Posterior cingulate gyrus (tissue), 11 donors: ENCODE measurements at regions not wholly inside any gene's neighbourhood (a gene's known extent, or its start where the extent isn't known, plus 50 kb on each side); places are given as distances from the start of the nearest gene placed in this dataset.

Source experiments
- DNase-seq, 10 donors: peaks; one replicate each; pipeline versions ENCODE4 v3.0.0 to v3.0.0-alpha.2; 2020 to 2021; ENCODE audit warnings: mixed read lengths in 3 of 10
- intact Hi-C: fragments of 100-400 bp; cut with DNase I; formaldehyde crosslinking; loops from one replicate; pipeline ENCODE4 v1.15.1; 2023

DNA sequence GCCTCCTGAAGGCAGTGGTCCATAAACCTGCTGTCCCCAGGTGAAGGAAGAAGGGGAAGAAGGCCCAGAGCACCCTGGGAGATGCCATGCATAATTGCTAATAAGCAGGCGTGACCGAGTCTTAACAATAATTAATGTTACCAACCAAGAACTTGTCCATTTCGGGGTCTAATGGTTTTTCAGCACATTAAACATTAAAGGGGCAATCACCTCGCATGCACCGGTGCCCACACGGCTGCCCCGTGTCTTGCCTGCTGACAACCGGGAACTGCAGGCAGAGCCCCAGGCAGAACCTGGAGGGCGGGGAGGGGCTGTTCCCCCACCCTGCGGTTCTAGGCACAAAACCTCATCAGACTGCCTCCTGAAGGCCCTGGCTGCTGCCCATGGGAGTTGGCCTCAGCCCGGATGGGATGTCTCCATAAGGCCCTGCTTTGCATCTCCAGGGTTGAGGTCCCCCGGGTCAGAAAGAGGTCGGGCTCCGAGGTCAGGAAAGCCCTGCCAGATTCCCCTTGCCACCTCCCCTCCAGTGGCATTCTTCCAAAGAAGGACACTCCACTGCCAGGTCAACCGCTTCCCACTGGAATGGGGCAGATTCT, 169.0 kb downstream of the BUD13 start:
- no peak for DNase-seq
- intact Hi-C loops = no loop called here

GRCh38 chr11:116602637-116602942, 170.2 kb downstream of the BUD13 start:
- no peak for DNase-seq
- intact Hi-C loops = no loop called here

DNA sequence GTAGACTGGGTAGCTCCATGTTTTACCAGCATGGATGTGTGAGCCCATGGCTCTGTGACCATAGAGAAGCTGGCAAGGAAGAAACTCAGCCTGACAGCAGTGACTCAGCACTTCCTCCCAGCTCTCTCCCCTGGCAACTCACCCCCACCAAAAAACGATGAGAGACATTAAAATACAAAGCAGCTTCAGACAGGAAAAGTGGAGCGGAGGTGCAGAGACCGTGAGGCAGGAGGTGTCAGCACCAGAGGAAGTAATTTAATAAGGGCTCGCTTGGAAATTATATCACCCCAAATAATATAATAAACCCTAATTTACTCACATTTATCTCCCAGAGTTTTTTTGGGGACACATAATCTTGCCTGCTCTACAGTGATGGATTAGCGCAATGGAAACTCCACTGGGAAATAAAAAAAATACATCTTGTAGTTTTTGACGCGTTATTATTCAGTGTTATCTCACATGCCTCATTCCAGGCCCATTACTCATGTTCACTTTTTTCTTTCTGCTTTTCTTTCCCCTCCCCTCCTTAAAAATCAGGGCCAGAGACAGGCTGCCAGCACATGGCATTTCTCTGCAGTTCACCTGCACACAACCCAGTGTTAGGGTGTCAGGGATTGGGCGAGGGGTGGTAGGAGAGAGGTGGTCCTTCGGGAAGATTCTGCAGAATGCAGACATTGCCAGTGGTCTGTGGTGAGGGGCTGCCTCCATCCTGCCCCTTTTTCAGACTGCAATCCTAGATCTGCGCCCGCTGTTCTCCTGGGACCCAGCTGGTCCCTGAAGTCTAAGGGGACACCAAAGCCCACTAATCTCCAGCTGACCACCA, 170.8 kb downstream of the BUD13 start:
- peak in 1 of 10 donors; percentile 16 for DNase-seq
- intact Hi-C loops = no loop called here

DNA sequence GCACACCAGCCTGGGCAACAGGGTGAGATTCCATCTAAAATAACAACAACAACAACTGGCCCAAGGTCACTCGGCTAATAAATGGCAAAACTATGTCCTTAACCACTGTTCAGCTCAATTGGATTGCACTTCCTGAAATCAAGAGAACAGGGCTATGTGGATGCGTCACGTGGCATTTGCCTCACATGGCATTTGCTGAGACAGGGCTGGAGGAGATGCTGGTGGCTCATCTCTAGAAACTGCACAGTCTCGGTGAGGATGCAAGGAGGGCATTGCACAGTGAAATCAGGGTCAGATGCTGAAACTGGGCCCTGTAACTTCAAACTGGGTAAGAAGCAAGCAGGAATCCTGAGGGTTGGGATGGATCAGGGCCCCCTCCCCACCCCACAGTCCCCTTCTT, 171.9 kb downstream of the BUD13 start:
- intact Hi-C loops = no loop called here
- no peak for DNase-seq

DNA sequence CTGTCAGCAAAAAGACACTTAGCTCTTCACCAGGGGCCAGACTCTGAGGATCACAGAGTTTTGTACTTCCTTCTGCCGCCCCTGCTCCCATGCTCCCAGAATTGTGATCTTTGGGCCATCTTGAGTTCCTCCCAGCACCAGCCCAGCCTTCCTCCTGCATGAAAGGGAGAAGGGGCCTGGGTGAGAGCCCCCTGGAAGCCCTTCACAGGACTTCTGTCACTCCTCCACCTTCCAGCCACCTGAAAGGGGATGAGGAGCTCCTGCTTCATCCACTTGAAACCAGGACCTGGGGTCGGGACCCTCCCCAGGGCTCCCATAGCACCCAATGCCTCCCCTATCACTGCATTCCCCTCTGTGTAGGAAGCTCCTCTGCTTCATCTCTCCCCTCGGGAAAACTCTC, 174.2 kb downstream of the BUD13 start:
- no peak for DNase-seq
- intact Hi-C loops = no loop called here

- intact Hi-C loops = no loop called here
- peak in 1 of 10 donors; percentile 43 for DNase-seq
Observed at GRCh38 chr11:116598036-116598435, 174.8 kb downstream of the BUD13 start.

DNA sequence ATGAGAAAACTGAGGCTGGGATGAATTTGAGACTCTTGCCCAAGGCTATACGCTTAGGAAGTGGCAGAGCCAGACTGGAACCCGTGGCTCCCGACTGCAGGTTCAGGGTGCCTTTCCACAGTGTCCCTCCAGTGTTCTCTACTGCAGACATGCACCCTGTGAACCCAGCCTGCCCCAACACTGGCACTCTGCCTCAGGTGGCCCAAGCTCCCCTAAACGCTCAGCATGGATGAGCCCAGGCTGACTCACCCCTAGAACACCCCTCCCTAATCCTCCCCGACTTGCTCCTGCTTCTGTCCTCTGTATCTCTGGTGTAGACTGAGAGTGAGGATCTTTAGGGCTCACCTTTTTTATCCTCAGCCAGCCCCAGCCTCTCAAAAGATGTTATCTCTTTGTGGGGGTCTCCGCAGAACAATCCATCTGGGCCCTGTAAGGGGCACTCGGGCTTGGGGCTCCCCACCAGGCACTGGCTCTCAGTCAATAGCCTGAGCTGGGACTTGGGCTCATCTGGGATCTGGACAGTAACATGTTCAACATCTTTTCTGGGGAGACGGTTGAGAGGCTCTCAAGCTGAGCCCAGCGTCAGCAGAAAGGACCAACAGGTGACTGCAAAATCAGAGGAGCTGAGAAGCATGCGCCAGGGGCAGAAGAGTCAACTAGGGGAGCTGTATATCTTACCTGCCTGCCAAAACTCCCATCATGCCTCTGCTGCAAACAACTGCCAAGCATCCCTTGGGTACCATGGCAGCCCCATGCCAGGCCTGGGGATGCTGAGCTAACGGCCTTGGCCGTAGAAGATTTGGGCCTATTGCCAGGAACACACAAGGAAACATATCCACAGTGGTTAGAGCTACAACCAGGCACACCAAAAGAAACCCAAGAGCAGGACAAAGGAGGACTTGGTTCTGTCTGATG, 176.2 kb downstream of the BUD13 start:
- peak in 1 of 10 donors; percentile 76 for DNase-seq
- intact Hi-C loops = no loop called here

GRCh38 chr11:116595305-116595880, 177.4 kb downstream of the BUD13 start:
- intact Hi-C loops = no loop called here
- peak in 1 of 10 donors; percentile 41 for DNase-seq

DNA sequence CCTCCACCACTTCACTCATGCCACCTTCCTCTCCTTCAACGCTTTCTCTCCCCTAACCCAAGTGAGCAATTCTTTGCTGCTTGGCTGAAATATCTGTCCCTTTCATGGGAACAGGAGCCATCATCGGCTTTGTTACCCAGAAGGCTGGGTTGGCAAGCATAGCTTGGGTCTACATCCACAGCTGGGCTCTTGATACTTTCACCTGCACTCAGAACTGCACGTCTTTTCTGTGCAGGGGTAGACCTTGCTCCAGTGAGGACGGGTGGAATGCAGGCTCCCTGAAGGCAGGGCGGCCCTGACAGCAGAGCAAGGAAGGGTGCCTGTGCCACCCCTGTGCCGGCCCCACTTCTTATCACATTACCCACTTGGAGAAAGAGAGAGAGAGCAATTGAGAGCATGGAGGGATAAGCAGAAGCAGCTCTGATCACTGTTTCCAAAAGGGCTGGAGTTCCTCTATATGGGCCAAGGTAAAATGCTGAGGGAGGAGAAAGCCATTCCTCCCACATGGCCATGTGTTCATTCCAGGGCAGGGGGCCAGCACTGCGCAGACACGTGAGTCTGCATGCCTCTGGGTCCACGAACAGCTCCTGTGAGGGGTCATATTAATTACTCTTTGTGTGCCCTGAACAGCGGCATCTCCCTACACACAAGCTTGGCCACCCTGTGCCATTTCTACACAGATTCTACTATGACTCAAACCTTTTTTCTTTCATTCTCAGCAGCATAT, 181.8 kb downstream of the BUD13 start:
- intact Hi-C loops = no loop called here
- peak in 1 of 10 donors; percentile 68 for DNase-seq

DNA sequence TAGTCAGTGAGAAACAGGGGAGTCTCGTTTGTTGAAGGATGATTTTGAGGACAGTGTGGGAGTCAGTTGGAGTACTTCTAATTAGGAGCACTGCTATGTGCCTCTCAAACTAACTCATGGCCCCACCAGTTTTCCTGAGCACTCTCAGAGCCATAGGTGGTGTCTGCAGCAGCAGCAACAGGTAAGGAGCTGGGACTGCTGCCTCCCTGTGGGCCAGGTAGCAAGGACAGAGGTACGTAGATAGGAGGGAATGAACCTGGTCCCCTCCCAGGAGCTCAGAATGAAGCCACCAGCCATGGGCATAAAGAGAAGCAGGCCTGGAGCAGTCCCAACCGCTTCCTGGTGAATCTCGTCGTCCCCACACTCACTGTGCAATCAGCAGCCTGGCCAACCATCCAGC, 183.4 kb downstream of the BUD13 start:
- peak in 1 of 10 donors; percentile 49 for DNase-seq
- intact Hi-C loops = no loop called here

DNA sequence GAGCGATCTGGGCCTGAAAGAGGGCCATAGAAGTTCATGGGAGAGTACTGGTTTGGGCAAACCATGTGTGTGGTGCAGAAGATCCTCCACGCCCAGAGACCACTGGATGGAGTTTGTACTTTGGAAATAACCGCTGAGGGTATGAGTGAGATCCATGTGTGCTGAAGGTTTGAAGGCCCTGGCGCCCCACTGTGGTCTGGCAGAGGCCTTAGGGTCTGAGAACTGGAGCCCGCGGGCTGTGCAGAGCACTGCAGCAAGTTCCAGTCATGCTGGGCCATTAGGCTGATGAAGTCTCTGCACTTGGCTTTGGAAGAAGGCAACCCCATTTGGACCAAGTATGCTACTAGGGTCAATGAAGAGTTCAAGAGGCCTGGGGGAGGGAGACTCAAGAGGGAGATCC, 186.4 kb downstream of the BUD13 start:
- no peak for DNase-seq
- intact Hi-C loops = no loop called here

- peak in 1 of 10 donors; percentile 64 for DNase-seq
- intact Hi-C loops = no loop called here
Observed at GRCh38 chr11:116582571-116582970, 190.2 kb downstream of the BUD13 start.

DNA sequence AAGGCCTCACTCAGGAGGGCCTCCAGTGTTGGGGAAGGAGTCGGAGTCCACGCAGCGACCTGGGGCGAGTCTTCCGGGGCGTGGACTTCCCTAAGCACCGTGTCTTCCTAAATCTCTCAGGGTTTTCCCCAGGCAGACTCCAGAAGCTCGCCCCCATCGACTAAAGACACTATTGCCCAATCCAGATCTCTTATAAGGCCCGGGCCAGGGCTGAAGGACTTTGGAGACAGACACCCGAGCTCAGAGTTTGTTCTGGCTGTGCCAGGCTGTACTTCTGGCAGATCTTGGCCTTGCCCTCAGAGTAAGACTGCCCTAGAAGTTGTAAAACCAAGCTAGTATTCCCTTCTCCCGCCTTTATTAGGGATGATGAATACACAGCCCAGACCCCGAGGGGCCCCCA, 191.4 kb downstream of the BUD13 start:
- intact Hi-C loops = no loop called here

DNA sequence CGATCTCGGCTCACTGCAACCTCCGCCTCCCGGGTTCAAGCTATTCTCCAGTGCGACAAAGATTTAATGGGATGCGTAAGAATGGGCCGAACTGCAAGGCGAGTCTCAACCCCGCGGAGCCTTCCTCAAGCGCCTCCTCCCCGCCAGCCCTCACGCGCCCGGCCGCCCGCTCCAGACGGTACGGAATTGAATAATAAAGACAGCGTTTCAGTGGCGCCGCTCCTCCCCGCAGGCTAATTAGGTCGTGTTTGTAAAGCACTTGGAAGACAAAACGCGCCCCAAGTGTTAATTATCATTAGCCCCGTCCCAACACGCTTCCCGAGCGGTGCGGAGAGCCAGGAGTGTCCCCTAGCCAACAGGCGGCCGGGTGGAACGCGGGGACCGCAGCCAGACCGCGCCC, 192.0 kb downstream of the BUD13 start:
- intact Hi-C loops = no loop called here
- DNase-seq = peak in 9 of 10 donors; percentile 26 to 91 (median 51)

More for the DNA sequence above, 191.4 kb downstream of the BUD13 start:
- DNase-seq = no peak

- intact Hi-C loops = no loop called here
- peak in 1 of 10 donors; percentile 69 for DNase-seq
Observed at GRCh38 chr11:116579857-116580727, 192.7 kb downstream of the BUD13 start.

GRCh38 chr11:116579031-116579653, 193.6 kb downstream of the BUD13 start:
- intact Hi-C loops = no loop called here
- peak in 5 of 10 donors; percentile 24 to 83 (median 37) for DNase-seq

DNA sequence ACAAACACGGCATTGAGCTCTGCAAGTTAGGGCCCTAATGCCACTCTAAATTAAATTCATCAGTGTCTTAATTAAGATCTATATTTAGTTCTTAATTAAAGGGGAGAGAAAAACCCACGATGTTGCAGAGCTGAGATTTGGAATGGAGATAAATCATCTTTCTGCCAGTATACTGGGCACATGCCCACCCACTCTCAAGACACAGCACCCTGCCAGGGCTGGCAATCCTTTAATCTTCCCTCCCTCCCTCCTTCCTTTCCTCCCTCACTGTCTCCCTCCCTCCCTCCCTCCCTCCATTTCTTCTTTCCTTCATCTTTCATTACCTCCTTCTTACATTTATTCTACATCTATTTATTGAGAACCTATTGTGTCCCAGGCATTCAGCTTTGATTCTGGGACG, 194.8 kb downstream of the BUD13 start:
- DNase-seq = no peak
- intact Hi-C loops = no loop called here

- intact Hi-C loops = no loop called here
- peak in 1 of 10 donors; percentile 6 for DNase-seq
Observed at GRCh38 chr11:116577273-116577672, 195.5 kb downstream of the BUD13 start.

DNA sequence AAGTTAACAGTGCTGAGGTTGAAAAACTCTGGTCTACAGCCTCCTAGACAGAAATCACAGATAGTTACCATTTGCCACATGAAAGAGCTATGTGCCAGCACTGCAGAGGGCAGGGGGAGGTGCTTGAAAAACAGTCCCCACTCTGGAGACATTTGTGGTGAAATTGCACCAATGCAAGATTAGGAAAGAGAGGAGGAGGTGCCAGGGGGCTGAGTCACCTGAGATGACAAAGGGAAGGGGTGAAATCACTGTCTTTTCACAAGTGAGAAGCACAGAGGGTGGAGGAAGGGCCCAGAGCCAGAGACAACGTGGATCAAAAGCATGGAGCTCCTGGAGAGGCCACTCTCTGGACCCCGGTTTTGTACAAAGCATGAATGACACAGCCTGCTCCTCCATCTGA, 196.3 kb downstream of the BUD13 start:
- peak in 1 of 10 donors; percentile 34 for DNase-seq
- intact Hi-C loops = no loop called here
